NT2/D1 (cell line): ENCODE measurements at regions not wholly inside any gene's neighbourhood (a gene's known extent, or its start where the extent isn't known, plus 50 kb on each side); places are given as distances from the start of the nearest gene placed in this dataset.

Source experiments
- DNase-seq: peaks from one replicate; pipeline ENCODE4 v3.0.0-alpha.2; 2011; ENCODE audit warnings: low read depth, low spot score
- H3K27me3 ChIP-seq: 2 replicates; pipeline ENCODE4 v1.6.0; 2011; ENCODE audit warnings: mild to moderate bottlenecking; ENCODE audit not compliant: insufficient read length, insufficient read depth
- H3K36me3 ChIP-seq: 2 replicates; pipeline ENCODE4 v1.6.1; 2011; ENCODE audit warnings: mild to moderate bottlenecking, low read length, mixed read lengths; ENCODE audit not compliant: insufficient read depth, insufficient read length
- H3K4me1 ChIP-seq: 2 replicates; pipeline ENCODE4 v1.5.1; 2011; ENCODE audit not compliant: insufficient read depth, insufficient read length
- H3K4me3 ChIP-seq: 2 replicates; pipeline ENCODE4 v1.5.1; 2011; ENCODE audit warnings: low read depth; ENCODE audit not compliant: insufficient read length
- H3K9ac ChIP-seq: 2 replicates; pipeline ENCODE4 v1.6.0; 2011; ENCODE audit warnings: low read depth; ENCODE audit not compliant: insufficient read length
- H3K9me3 ChIP-seq: 2 replicates; pipeline ENCODE4 v1.5.1; 2011; ENCODE audit warnings: mild to moderate bottlenecking, low read length; ENCODE audit not compliant: insufficient read depth
- SUZ12 ChIP-seq: IDR thresholded peaks from 2 replicates; pipeline ENCODE4 v1.6.1; 2011; ENCODE audit not compliant: insufficient read length, insufficient read depth; ENCODE audit errors: extremely low read depth
- YY1 ChIP-seq: IDR thresholded peaks from 2 replicates; pipeline ENCODE4 v1.6.1; 2011; ENCODE audit not compliant: insufficient read length, insufficient read depth
- ZNF274 ChIP-seq: IDR thresholded peaks from 2 replicates; pipeline ENCODE4 v1.6.1; 2011; ENCODE audit warnings: mild to moderate bottlenecking, low read depth, low read length

- DNase-seq: peak; percentile 78
- no peaks in the 10 kb centered on the region for H3K9me3 ChIP-seq
- H3K27me3 ChIP-seq: no peaks in the 10 kb centered on the region
- no peak for TF ChIP-seq SUZ12
- no peak for TF ChIP-seq ZNF274
- no peak overlapping the region for H3K4me3 ChIP-seq
- H3K36me3 ChIP-seq: no peaks in the 10 kb centered on the region
- peaks cover 10% of the 10 kb centered on the region for H3K4me1 ChIP-seq
- no peak overlapping the region for H3K9ac ChIP-seq
Measured at GRCh38 chr3:72698154-72698917, 149.9 kb downstream of the SHQ1 start.

DNA sequence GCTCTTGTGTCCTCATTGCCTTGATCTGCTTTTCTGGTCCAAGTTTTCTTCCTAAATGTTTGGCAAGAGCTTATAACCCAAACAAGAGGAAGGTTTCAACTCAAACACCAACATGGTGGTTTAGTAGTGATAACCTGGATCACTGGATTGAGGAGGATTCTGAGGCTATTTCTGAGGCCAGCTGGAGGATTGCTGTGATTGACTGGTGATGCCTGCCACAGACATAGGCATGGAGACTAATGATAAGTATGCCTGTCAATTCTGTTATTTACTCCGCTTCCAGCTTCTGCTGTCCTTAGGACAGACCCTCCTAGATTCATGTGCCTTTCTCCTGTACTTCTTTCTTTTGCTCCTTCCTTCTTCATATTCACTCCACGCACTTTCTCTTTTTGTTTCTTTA, 150.5 kb downstream of the SHQ1 start:
- H3K4me3 ChIP-seq: no peak overlapping the region
- H3K9me3 ChIP-seq: no peaks in the 10 kb centered on the region
- peaks cover 15% of the 10 kb centered on the region for H3K4me1 ChIP-seq
- TF ChIP-seq SUZ12 (no peak), YY1 (no peak), ZNF274 (no peak)
- no peaks in the 10 kb centered on the region for H3K36me3 ChIP-seq
- H3K27me3 ChIP-seq: no peaks in the 10 kb centered on the region
- no peak for DNase-seq
- no peak overlapping the region for H3K9ac ChIP-seq

GRCh38 chr3:72696815-72697214, 151.4 kb downstream of the SHQ1 start:
- Histone ChIP-seq H3K4me1 (peaks cover 15% of the 10 kb centered on the region), H3K9me3 (no peaks in the 10 kb centered on the region), H3K36me3 (no peaks in the 10 kb centered on the region), H3K9ac (no peak overlapping the region), H3K27me3 (no peaks in the 10 kb centered on the region), H3K4me3 (no peak overlapping the region)
- TF ChIP-seq YY1 (no peak), SUZ12 (no peak)
- peak; percentile 48 for DNase-seq

DNA sequence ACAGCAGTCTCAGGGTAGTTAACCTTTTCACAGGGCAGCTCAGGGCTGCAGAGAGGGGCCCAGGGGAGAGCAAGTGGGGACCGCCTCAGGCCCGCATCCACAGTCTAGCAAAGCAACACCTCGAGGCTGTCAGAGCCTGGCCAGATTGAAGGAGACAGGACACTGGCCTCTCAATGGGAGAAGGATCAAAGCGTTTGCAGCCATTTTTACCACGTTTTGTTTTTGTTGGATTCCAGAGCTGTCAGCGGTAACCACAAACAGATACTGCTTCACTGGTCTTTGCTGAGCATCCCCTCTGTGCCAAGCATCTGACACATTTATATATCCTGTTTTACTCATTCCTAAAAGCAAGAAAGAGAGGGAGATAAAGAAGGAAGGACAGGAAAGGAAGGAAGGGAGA, 153.8 kb downstream of the SHQ1 start:
- Histone ChIP-seq H3K4me3 (no peak overlapping the region), H3K36me3 (no peaks in the 10 kb centered on the region), H3K9me3 (no peaks in the 10 kb centered on the region), H3K9ac (no peak overlapping the region), H3K27me3 (no peaks in the 10 kb centered on the region), H3K4me1 (peaks cover 19% of the 10 kb centered on the region)
- DNase-seq: no peak
- TF ChIP-seq ZNF274 (no peak), YY1 (peak; percentile 31)

- no peak for DNase-seq
Measured at GRCh38 chr3:72692990-72693389, 155.3 kb downstream of the SHQ1 start.

GRCh38 chr3:72690629-72691028, 157.6 kb downstream of the SHQ1 start:
- DNase-seq: no peak
- H3K9me3 ChIP-seq: no peaks in the 10 kb centered on the region
- TF ChIP-seq ZNF274: no peak
- H3K4me3 ChIP-seq: no peak overlapping the region
- H3K27me3 ChIP-seq: no peaks in the 10 kb centered on the region
- H3K9ac ChIP-seq: peak overlapping the region; percentile 6
- H3K36me3 ChIP-seq: no peaks in the 10 kb centered on the region
- peaks cover 19% of the 10 kb centered on the region for H3K4me1 ChIP-seq

More at GRCh38 chr3:72692990-72693389, 155.3 kb downstream of the SHQ1 start:
- Histone ChIP-seq H3K9ac (no peak overlapping the region), H3K4me1 (peaks cover 21% of the 10 kb centered on the region), H3K4me3 (no peak overlapping the region), H3K36me3 (no peaks in the 10 kb centered on the region), H3K27me3 (no peaks in the 10 kb centered on the region), H3K9me3 (no peaks in the 10 kb centered on the region)
- TF ChIP-seq SUZ12: no peak
- no peak for TF ChIP-seq ZNF274
- TF ChIP-seq YY1: no peak

DNA sequence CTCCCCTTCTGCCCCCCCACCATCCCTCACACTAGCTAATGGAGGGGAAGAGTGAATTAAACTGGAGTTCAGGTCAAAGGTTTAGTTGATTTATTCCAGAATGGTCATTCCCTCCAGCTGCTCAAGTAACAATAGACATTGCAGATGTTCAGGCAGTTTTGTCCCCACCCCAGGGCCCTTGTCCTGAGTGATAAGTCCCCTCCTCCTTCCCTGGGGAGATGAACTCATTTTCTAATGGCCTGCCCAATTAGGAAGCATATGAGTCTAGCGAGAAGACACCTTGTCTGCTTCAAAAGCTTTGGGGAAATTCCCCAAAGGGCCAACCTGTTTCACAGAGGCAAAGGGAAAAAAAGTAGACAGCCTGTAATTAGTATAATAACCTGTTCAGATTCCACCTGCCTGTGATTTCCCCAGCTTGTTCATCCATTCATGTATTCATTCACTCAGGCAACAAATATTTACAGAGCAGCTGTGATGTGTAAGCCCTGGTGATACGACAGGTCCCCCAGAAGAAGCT, 165.3 kb downstream of the SHQ1 start:
- DNase-seq: no peak
- TF ChIP-seq SUZ12 (no peak), ZNF274 (no peak), YY1 (no peak)
- H3K9me3 ChIP-seq: no peaks in the 10 kb centered on the region
- peaks cover 11% of the 10 kb centered on the region for H3K4me1 ChIP-seq
- H3K9ac ChIP-seq: no peak overlapping the region
- H3K27me3 ChIP-seq: no peaks in the 10 kb centered on the region
- no peaks in the 10 kb centered on the region for H3K36me3 ChIP-seq
- no peak overlapping the region for H3K4me3 ChIP-seq

DNA sequence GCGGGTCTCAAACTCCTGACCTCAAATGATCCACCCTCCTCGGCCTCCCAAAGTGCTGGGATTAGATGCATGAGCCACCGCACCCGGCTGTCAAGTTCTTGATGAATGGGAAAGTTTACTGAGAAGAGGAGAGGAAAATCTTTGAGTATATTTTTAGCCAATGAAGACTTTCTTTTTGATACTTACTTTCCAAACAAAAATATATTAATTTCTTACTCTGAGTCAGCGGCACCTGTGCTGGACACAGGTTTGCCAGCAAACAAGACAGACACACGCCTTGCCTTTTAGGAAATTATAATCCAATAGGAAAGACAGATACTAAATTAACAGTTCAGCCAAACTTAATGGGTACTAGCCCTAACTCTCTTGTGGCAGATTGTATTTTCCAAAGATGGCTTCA, 166.6 kb downstream of the SHQ1 start:
- H3K4me1 ChIP-seq: peaks cover 11% of the 10 kb centered on the region

More for the DNA sequence above, 166.6 kb downstream of the SHQ1 start:
- H3K9ac ChIP-seq: no peak overlapping the region
- H3K27me3 ChIP-seq: no peaks in the 10 kb centered on the region
- H3K36me3 ChIP-seq: no peaks in the 10 kb centered on the region
- H3K9me3 ChIP-seq: no peaks in the 10 kb centered on the region
- no peak for DNase-seq
- H3K4me3 ChIP-seq: no peak overlapping the region
- TF ChIP-seq YY1 (no peak), SUZ12 (no peak), ZNF274 (no peak)
